Astrocyte (in vitro differentiated cells and primary cell): ENCODE measurements at regions not wholly inside any gene's neighbourhood (a gene's known extent, or its start where the extent isn't known, plus 50 kb on each side); places are given as distances from the start of the nearest gene placed in this dataset.

Experiments
- DNase-seq: peaks from one replicate; pipeline ENCODE4 v3.0.0-alpha.2; 2010; ENCODE audit warnings: low read depth
- FAIRE-seq: peaks from 2 replicates; lab custom pipeline; 2011; peaks lifted over from hg19 to GRCh38; lab: Jason Lieb, UNC
- H2AFZ ChIP-seq: 2 replicates; pipeline ENCODE4 v1.6.0; 2012; ENCODE audit warnings: low read depth, low read length, inconsistent platforms
- H3K27ac ChIP-seq: 2 replicates; pipeline ENCODE4 v1.5.1; 2011; ENCODE audit warnings: low read depth, low read length, inconsistent platforms
- H3K27me3 ChIP-seq: 2 replicates; pipeline ENCODE4 v1.6.0; 2011; ENCODE audit warnings: low read length, inconsistent platforms; ENCODE audit not compliant: insufficient read depth
- H3K36me3 ChIP-seq: 2 replicates; pipeline ENCODE4 v1.5.1; 2011; ENCODE audit warnings: low read length, inconsistent platforms; ENCODE audit not compliant: insufficient read depth
- H3K4me1 ChIP-seq: 2 replicates; pipeline ENCODE4 v1.5.1; 2011; ENCODE audit warnings: low read length, inconsistent platforms; ENCODE audit not compliant: insufficient read depth
- H3K4me2 ChIP-seq: 2 replicates; pipeline ENCODE4 v1.6.0; 2012; ENCODE audit warnings: low read length, inconsistent platforms
- H3K4me3 ChIP-seq: 2 replicates; pipeline ENCODE4 v1.5.1; 2011; ENCODE audit warnings: low read depth, mild to moderate bottlenecking, low read length, inconsistent platforms; ENCODE audit not compliant: insufficient read depth
- H3K79me2 ChIP-seq: 2 replicates; pipeline ENCODE4 v1.6.0; 2012; ENCODE audit warnings: mild to moderate bottlenecking, low read length, inconsistent platforms; ENCODE audit not compliant: insufficient read depth
- H3K9ac ChIP-seq: 2 replicates; pipeline ENCODE4 v1.6.0; 2012; ENCODE audit warnings: mild to moderate bottlenecking, low read length, inconsistent platforms
- H3K9me3 ChIP-seq: 2 replicates; pipeline ENCODE4 v1.5.1; 2012; ENCODE audit warnings: low read depth, mild to moderate bottlenecking, low read length, inconsistent platforms; ENCODE audit not compliant: insufficient read depth
- H4K20me1 ChIP-seq: 2 replicates; pipeline ENCODE4 v1.6.0; 2012; ENCODE audit warnings: low read length, inconsistent platforms; ENCODE audit not compliant: insufficient read depth
- H3K27ac Mint-ChIP-seq: one replicate; pipeline ENCODE4 v1.8.0; 2021; ENCODE audit warnings: mild to moderate bottlenecking, mixed read lengths; ENCODE audit not compliant: unreplicated experiment
- H3K27me3 Mint-ChIP-seq: one replicate; pipeline ENCODE4 v1.8.0; 2021; ENCODE audit warnings: low read depth, mixed read lengths; ENCODE audit not compliant: unreplicated experiment
- H3K36me3 Mint-ChIP-seq: one replicate; pipeline ENCODE4 v1.8.0; 2021; ENCODE audit warnings: low read depth, mixed read lengths; ENCODE audit not compliant: unreplicated experiment
- H3K4me1 Mint-ChIP-seq: one replicate; pipeline ENCODE4 v1.8.0; 2021; ENCODE audit warnings: low read depth, mixed read lengths; ENCODE audit not compliant: unreplicated experiment
- H3K4me3 Mint-ChIP-seq: one replicate; pipeline ENCODE4 v1.8.0; 2021; ENCODE audit warnings: mild to moderate bottlenecking, moderate library complexity, mixed read lengths; ENCODE audit not compliant: unreplicated experiment
- H3K9me3 Mint-ChIP-seq: one replicate; pipeline ENCODE4 v1.8.0; 2021; ENCODE audit warnings: mild to moderate bottlenecking, mixed read lengths; ENCODE audit not compliant: unreplicated experiment
- EZH2 ChIP-seq: IDR thresholded peaks from 2 replicates; pipeline ENCODE4 v1.6.1; 2012; ENCODE audit warnings: mild to moderate bottlenecking, low read length, inconsistent platforms; ENCODE audit not compliant: insufficient read depth
- TF ChIP-seq, protein P1 (sequence below): IDR thresholded peaks from 2 replicates; pipeline ENCODE4 v1.5.1; 2011; ENCODE audit warnings: low read depth, mild to moderate bottlenecking, inconsistent platforms, low read length, moderate library complexity; ENCODE audit not compliant: insufficient read depth

DNA sequence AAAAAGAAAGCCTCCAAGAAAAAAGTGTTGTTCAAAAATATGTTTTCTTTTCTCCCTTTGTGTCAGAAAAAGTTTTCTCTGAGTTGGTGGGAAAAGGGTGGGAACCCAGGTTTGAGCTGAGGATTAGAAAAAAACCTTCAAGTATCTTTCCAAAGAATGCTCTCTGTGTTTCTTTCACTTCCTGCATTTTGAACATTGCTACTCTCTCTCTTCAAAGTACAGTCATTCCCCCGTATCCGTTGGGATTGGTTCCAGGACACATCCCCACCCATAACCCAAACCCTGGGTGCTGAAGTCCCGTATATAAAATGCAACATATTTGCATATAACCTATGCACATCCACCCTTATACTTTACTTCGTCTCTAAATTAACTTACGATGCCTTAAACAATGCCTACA is 139.6 kb downstream of the TMCO5A start:
- FAIRE-seq (no peak), DNase-seq (no peak)
- TF ChIP-seq, protein P1, sequence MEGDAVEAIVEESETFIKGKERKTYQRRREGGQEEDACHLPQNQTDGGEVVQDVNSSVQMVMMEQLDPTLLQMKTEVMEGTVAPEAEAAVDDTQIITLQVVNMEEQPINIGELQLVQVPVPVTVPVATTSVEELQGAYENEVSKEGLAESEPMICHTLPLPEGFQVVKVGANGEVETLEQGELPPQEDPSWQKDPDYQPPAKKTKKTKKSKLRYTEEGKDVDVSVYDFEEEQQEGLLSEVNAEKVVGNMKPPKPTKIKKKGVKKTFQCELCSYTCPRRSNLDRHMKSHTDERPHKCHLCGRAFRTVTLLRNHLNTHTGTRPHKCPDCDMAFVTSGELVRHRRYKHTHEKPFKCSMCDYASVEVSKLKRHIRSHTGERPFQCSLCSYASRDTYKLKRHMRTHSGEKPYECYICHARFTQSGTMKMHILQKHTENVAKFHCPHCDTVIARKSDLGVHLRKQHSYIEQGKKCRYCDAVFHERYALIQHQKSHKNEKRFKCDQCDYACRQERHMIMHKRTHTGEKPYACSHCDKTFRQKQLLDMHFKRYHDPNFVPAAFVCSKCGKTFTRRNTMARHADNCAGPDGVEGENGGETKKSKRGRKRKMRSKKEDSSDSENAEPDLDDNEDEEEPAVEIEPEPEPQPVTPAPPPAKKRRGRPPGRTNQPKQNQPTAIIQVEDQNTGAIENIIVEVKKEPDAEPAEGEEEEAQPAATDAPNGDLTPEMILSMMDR: no peak
- no peak for TF ChIP-seq EZH2
- Mint-ChIP-seq H3K4me3 (peak overlapping the region; percentile 80), H3K27ac (peak overlapping the region; percentile 94), H3K4me1 (peaks cover 35% of the 10 kb centered on the region), H3K27me3 (no peaks in the 10 kb centered on the region), H3K36me3 (no peaks in the 10 kb centered on the region), H3K9me3 (no peaks in the 10 kb centered on the region)
- H3K9me3 ChIP-seq: no peaks in the 10 kb centered on the region
- H3K36me3 ChIP-seq: no peaks in the 10 kb centered on the region
- peak overlapping the region; percentile 84 for H3K9ac ChIP-seq
- no peaks in the 10 kb centered on the region for H3K79me2 ChIP-seq
- H2AFZ ChIP-seq: no peak overlapping the region
- H3K27ac ChIP-seq: peak overlapping the region; percentile 78
- H3K4me3 ChIP-seq: peak overlapping the region; percentile 52
- H4K20me1 ChIP-seq: no peaks in the 10 kb centered on the region
- no peaks in the 10 kb centered on the region for H3K27me3 ChIP-seq
- peaks cover 33% of the 10 kb centered on the region for H3K4me1 ChIP-seq
- H3K4me2 ChIP-seq: peak overlapping the region; percentile 85

DNA sequence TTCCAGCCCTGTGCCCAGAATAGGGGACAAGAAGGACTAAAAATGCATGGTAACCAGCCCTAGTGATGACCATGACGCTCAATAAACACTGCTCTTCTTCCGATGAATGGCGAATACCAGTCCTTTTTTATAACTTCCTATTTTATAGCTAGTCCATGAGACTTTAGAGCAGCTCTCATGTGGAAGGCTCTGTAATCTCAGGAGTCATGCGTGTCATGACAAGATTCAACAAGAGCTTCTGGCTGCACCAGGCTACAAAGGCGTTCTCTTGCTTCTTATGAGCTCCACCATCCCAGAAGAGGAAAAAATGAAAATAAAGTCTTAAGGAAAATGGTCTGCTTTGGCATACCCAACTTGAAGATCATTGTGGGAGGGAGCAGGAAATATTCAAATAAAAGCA is 141.0 kb downstream of the TMCO5A start:
- Mint-ChIP-seq H3K9me3 (no peaks in the 10 kb centered on the region), H3K27me3 (no peaks in the 10 kb centered on the region), H3K4me1 (peaks cover 26% of the 10 kb centered on the region), H3K27ac (peak overlapping the region; percentile 34), H3K36me3 (no peaks in the 10 kb centered on the region), H3K4me3 (no peak overlapping the region)
- Histone ChIP-seq H3K9ac (no peak overlapping the region), H3K4me1 (peaks cover 23% of the 10 kb centered on the region), H3K27ac (no peak overlapping the region), H3K79me2 (no peaks in the 10 kb centered on the region), H3K9me3 (no peaks in the 10 kb centered on the region), H3K27me3 (no peaks in the 10 kb centered on the region), H4K20me1 (no peaks in the 10 kb centered on the region), H3K36me3 (no peaks in the 10 kb centered on the region), H2AFZ (no peak overlapping the region), H3K4me3 (no peak overlapping the region), H3K4me2 (no peak overlapping the region)
- no peak for DNase-seq
- FAIRE-seq: no peak
- TF ChIP-seq, protein P1: no peak

DNA sequence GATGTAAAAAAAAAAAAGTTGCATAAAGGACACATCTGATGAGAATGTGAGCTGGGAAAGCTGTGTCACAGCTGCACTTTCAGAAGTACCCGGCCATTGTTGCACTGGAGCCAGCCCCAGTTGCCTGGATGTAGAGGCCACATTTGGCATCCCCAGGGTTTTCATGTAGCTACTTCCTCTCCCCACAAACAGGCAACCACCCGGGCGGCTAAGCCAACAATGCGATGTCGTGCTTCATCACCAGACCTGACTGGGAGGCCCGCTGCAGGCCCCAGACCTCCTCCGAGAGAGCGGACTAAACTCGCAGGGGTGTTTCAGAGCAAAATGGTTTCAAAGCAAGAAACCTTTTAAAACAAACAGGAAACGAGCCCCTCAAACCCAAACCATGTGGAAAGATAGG is 142.3 kb downstream of the TMCO5A start:
- H3K27ac Mint-ChIP-seq: no peak overlapping the region
- Histone ChIP-seq H3K27me3 (no peaks in the 10 kb centered on the region), H2AFZ (peak overlapping the region; percentile 34), H3K27ac (no peak overlapping the region), H3K4me1 (peaks cover 23% of the 10 kb centered on the region), H3K9me3 (no peaks in the 10 kb centered on the region), H3K4me3 (no peak overlapping the region), H3K9ac (no peak overlapping the region), H3K79me2 (no peaks in the 10 kb centered on the region), H3K4me2 (no peak overlapping the region), H3K36me3 (no peaks in the 10 kb centered on the region), H4K20me1 (no peaks in the 10 kb centered on the region)
- H3K36me3 Mint-ChIP-seq: no peaks in the 10 kb centered on the region
- H3K4me1 Mint-ChIP-seq: peaks cover 17% of the 10 kb centered on the region
- DNase-seq: no peak
- no peaks in the 10 kb centered on the region for H3K9me3 Mint-ChIP-seq
- no peak for TF ChIP-seq EZH2
- no peak for FAIRE-seq
- no peak overlapping the region for H3K4me3 Mint-ChIP-seq
- H3K27me3 Mint-ChIP-seq: no peaks in the 10 kb centered on the region
